Dermis blood vessel endothelial cell (primary cell): ENCODE measurements at regions not wholly inside any gene's neighbourhood (a gene's known extent, or its start where the extent isn't known, plus 50 kb on each side); places are given as distances from the start of the nearest gene placed in this dataset.
"Not testable (repeated sequence)": the region's sequence is repeated elsewhere in the genome, so short reads cannot be mapped to it uniquely, and the experiment has no call there.

Experiments used
- DNase-seq: peaks from one replicate; pipeline ENCODE4 v3.0.0; 2010

- DNase-seq = no peak
Observed at GRCh38 chr13:105773241-105773640, 762.2 kb downstream of the EFNB2 start.

GRCh38 chr13:105764486-105764885 is 771.0 kb downstream of the EFNB2 start:
- no peak for DNase-seq

GRCh38 chr13:105763851-105764250 is 771.6 kb downstream of the EFNB2 start:
- no peak for DNase-seq

- DNase-seq = no peak
Observed at GRCh38 chr13:105762096-105762495, 773.4 kb downstream of the EFNB2 start.

- no peak for DNase-seq
Observed at GRCh38 chr13:105758918-105759860, 776.3 kb downstream of the EFNB2 start.

GRCh38 chr13:105740739-105741138 is 794.7 kb downstream of the EFNB2 start:
- DNase-seq = no peak

GRCh38 chr13:105737688-105738087 is 797.8 kb downstream of the EFNB2 start:
- DNase-seq = no peak

- no peak for DNase-seq
Observed at GRCh38 chr13:105735281-105735680, 800.2 kb downstream of the EFNB2 start.

GRCh38 chr13:105732806-105733529 is 802.5 kb downstream of the EFNB2 start:
- DNase-seq = no peak

- DNase-seq = no peak
Observed at GRCh38 chr13:105725887-105726286, 809.6 kb downstream of the EFNB2 start.

GRCh38 chr13:105721016-105721415 is 814.4 kb downstream of the EFNB2 start:
- no peak for DNase-seq

- DNase-seq = no peak
Observed at GRCh38 chr13:105719859-105720258, 815.6 kb downstream of the EFNB2 start.

- DNase-seq = no peak
Observed at GRCh38 chr13:105709181-105709580, 826.3 kb downstream of the EFNB2 start.

- DNase-seq = no peak
Observed at GRCh38 chr13:105703843-105704242, 831.6 kb downstream of the EFNB2 start.

- DNase-seq = no peak
Observed at GRCh38 chr13:105702441-105702840, 833.0 kb downstream of the EFNB2 start.

GRCh38 chr13:105692769-105693168 is 842.7 kb downstream of the EFNB2 start:
- no peak for DNase-seq

- no peak for DNase-seq
Observed at GRCh38 chr13:105684216-105684615, 851.2 kb downstream of the EFNB2 start.

- no peak for DNase-seq
Observed at GRCh38 chr13:105679838-105680237, 855.6 kb downstream of the EFNB2 start.

GRCh38 chr13:105678072-105678471 is 857.4 kb downstream of the EFNB2 start:
- no peak for DNase-seq

- no peak for DNase-seq
Observed at GRCh38 chr13:105672881-105673280, 862.6 kb downstream of the EFNB2 start.

- not testable (repeated sequence) for DNase-seq
Observed at GRCh38 chr13:105671131-105671530, 864.3 kb downstream of the EFNB2 start.

- DNase-seq = no peak
Observed at GRCh38 chr13:105670179-105670990, 865.1 kb downstream of the EFNB2 start.

GRCh38 chr13:105665284-105665683 is 870.2 kb downstream of the EFNB2 start:
- no peak for DNase-seq
